ENCODE measurements at regions not wholly inside any gene's neighbourhood (a gene's known extent, or its start where the extent isn't known, plus 50 kb on each side); places are given as distances from the start of the nearest gene placed in this dataset.
A peak's percentile ranks its signal among the peaks of the same experiment; 100 is the strongest.
"Not testable (repeated sequence)": the region's sequence is repeated elsewhere in the genome, so short reads cannot be mapped to it uniquely, and the experiment has no call there.

DNA sequence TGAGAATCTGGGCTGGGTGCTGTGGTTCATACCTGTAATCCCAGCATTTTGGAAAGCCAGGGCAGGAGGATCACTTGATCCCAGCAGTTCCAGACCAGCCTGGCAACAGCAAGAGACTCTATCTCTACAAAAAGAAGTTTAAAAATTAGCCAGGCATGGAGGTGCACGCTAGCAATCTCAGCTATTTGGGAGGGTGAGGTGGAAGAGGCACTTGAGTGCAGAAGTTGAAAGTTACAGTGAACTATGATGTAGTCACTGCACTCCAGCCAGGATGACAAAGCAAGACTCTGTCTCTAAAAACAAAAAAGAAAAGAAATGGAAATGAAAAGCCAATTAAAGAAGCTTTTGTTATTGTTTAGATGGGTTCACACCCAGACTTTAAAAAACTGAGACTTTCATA, 131.6 kb upstream of the RASA1 start:
- H3K27ac ChIP-seq (ENCODE audit: low read depth, low read length, severe bottlenecking), result no peak overlapping the region
- peaks cover 6% of the 10 kb centered on the region for H3K4me1 ChIP-seq (ENCODE audit: control insufficient read depth, insufficient read depth, low read length, poor library complexity, severe bottlenecking)
- H3K36me3 ChIP-seq (ENCODE audit: control insufficient read depth, insufficient read depth, low read length), result no peaks in the 10 kb centered on the region
- H3K9me3 ChIP-seq (ENCODE audit: control insufficient read depth, low read length), result no peaks in the 10 kb centered on the region
- 43% methylated on average over 1 of the region's 1 CpG; no CpG with 5 or more reads in 1 of the 2 experiments for WGBS, 2 experiments (ENCODE audit: insufficient coverage in 2 of 2)
- H3K4me3 ChIP-seq (ENCODE audit: extremely low read depth, insufficient read depth, low read length, poor library complexity, severe bottlenecking), result no peak overlapping the region

DNA sequence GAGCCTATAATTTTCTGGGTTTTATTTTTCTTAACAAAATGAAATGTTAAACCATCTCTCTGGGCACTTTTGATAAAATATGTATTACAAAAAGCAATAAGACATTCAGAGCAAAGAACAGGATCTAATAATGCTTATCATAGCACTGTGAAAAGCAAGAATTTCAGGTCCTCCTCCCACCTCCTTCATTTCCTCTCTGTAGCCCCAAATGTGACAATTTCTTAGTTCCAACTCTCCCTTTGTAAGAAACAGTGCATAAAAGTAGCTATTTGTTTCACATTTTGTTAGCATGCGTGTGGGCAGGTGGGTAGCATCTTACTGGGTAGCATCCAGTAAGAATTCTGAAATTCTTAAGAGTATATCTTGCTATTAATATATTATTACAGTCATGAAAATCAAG, 130.9 kb upstream of the RASA1 start:
- Histone ChIP-seq H3K27ac (ENCODE audit: low read depth, low read length, severe bottlenecking) (no peak overlapping the region), H3K4me3 (ENCODE audit: extremely low read depth, insufficient read depth, low read length, poor library complexity, severe bottlenecking) (no peak overlapping the region), H3K4me1 (ENCODE audit: control insufficient read depth, insufficient read depth, low read length, poor library complexity, severe bottlenecking) (peaks cover 6% of the 10 kb centered on the region), H3K36me3 (ENCODE audit: control insufficient read depth, insufficient read depth, low read length) (no peaks in the 10 kb centered on the region), H3K9me3 (ENCODE audit: control insufficient read depth, low read length) (no peaks in the 10 kb centered on the region)
- WGBS, 2 experiments (ENCODE audit: insufficient coverage in 2 of 2), result no CpG with 5 or more reads among the region's 1 CpG

DNA sequence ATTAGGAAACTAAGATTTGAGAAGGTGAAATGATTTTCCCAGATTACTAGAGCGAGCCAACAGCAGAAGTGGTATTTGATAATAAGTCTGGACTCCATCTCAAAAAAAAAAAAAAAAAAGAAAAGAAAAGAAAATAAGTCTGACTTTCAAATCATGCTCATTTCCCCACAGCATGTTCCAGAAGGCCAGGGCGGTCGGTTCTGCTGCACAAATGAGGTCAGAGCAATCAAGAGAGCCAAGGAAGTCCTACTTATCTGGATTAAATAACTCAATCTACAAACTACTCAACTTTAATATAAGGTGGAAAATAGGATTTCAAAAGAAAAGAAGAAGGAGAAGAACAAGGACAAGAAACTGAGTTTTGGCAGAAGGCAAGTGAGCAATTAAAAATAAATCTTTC, 130.4 kb upstream of the RASA1 start:
- H3K4me3 ChIP-seq (ENCODE audit: extremely low read depth, insufficient read depth, low read length, poor library complexity, severe bottlenecking), result no peak overlapping the region
- H3K27ac ChIP-seq (ENCODE audit: low read depth, low read length, severe bottlenecking), result no peak overlapping the region
- H3K36me3 ChIP-seq (ENCODE audit: control insufficient read depth, insufficient read depth, low read length), result no peaks in the 10 kb centered on the region
- H3K9me3 ChIP-seq (ENCODE audit: control insufficient read depth, low read length), result no peaks in the 10 kb centered on the region
- H3K4me1 ChIP-seq (ENCODE audit: control insufficient read depth, insufficient read depth, low read length, poor library complexity, severe bottlenecking), result peaks cover 6% of the 10 kb centered on the region
- no CpG with 5 or more reads among the region's 3 CpGs for WGBS, 2 experiments (ENCODE audit: insufficient coverage in 2 of 2)

DNA sequence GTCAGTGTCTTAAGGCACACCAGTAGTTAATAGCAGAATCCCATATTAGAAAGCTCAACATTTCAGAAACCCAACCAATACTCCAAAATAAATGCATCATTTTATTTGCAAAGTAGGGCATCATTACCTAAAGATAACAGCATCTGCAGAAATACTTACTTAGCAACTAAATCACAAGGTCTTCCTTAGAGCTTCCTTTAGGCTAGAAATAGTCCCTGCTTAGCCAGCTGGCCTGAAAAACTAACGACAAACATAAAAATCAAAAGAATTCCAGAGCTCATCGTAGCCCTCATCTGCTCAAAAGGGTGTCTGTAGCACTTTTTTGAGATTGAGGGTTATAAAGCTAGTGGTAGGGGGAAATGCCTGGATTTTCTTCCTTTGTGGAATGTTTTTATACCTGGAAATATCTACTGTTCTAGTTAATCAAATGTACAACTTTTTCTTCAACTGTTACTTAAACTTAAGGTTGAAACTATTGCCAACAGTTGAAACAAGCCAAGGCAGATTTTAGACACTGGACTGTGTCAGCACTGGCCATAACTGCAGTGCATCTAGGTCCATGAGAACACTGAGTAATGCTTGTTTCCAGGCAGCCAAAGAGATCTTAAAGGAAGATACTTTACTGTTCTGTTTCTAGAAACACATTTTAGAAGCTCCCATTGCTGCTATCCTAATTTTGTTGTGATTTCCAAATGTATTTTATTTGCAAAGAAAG, 129.4 kb upstream of the RASA1 start:
- no peak overlapping the region for H3K4me3 ChIP-seq (ENCODE audit: extremely low read depth, insufficient read depth, low read length, poor library complexity, severe bottlenecking)
- WGBS, 2 experiments (ENCODE audit: insufficient coverage in 2 of 2), result 93% methylated on average over 2 of the region's 2 CpGs; no CpG with 5 or more reads in 1 of the 2 experiments
- H3K36me3 ChIP-seq (ENCODE audit: control insufficient read depth, insufficient read depth, low read length), result no peaks in the 10 kb centered on the region
- peaks cover 6% of the 10 kb centered on the region for H3K4me1 ChIP-seq (ENCODE audit: control insufficient read depth, insufficient read depth, low read length, poor library complexity, severe bottlenecking)
- H3K27ac ChIP-seq (ENCODE audit: low read depth, low read length, severe bottlenecking), result no peak overlapping the region
- no peaks in the 10 kb centered on the region for H3K9me3 ChIP-seq (ENCODE audit: control insufficient read depth, low read length)

DNA sequence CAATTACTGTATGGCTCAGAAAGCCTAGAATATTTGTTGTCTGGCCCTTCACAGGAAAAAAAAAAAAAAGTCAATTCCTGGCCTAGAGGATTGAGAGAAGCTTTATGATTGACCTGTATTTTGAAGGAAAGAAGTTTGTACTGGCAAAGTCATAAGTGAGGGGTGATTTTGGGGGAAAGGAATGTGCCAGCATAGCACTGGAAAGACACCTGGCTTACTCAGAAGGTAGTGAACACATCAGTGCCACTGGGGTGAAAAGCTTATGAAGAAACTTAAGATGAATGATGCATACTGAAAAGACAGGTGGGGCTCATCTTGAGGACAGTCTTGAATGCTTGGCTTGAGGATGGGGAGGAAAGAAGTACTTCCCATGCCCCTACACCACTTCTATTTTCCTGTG, 127.9 kb upstream of the RASA1 start:
- Histone ChIP-seq H3K36me3 (ENCODE audit: control insufficient read depth, insufficient read depth, low read length) (no peaks in the 10 kb centered on the region), H3K27ac (ENCODE audit: low read depth, low read length, severe bottlenecking) (no peak overlapping the region), H3K4me3 (ENCODE audit: extremely low read depth, insufficient read depth, low read length, poor library complexity, severe bottlenecking) (no peak overlapping the region), H3K4me1 (ENCODE audit: control insufficient read depth, insufficient read depth, low read length, poor library complexity, severe bottlenecking) (peaks cover 6% of the 10 kb centered on the region), H3K9me3 (ENCODE audit: control insufficient read depth, low read length) (no peaks in the 10 kb centered on the region)

DNA sequence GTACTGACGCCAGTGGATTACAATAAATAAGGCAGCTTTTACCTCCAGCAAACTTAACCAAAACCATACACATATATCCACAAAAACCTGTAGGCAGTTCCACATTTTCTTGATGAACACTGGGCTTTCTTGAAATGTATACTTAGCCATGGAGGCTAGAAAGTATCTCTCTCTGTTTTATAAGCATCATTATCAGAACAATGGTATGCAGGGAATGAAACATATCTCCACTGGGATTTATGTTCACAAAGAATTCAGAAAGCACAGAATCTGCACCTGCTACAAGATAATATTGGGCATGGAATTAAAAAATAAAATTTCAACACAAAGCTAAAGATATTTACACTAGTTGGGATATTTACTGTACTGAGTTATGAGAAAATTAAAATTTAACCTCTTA, 126.1 kb upstream of the RASA1 start:
- Histone ChIP-seq H3K4me1 (ENCODE audit: control insufficient read depth, insufficient read depth, low read length, poor library complexity, severe bottlenecking) (peaks cover 13% of the 10 kb centered on the region), H3K36me3 (ENCODE audit: control insufficient read depth, insufficient read depth, low read length) (no peaks in the 10 kb centered on the region), H3K4me3 (ENCODE audit: extremely low read depth, insufficient read depth, low read length, poor library complexity, severe bottlenecking) (no peak overlapping the region), H3K9me3 (ENCODE audit: control insufficient read depth, low read length) (no peaks in the 10 kb centered on the region), H3K27ac (ENCODE audit: low read depth, low read length, severe bottlenecking) (no peak overlapping the region)
- 100% methylated on average over 1 of the region's 1 CpG for WGBS, 2 experiments (ENCODE audit: insufficient coverage in 2 of 2)

DNA sequence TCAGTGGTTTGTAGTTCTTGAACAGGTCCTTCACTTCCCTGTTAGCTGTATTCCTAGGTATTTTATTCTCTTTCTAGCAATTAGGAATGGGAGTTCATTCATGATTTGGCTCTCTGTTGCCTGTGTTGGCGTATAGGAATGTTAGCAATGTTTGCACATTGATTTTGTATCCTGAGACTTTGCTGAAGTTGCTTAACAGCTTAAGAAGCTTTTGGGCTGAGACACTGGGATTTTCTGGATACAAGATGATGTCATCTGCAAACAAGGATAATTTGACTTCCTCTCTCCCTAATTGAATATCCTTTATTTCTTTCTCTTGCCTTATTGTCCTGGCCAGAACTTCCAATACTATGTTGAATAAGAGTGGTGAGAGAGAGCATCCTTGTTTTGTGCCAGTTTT, 121.8 kb upstream of the RASA1 start:
- H3K36me3 ChIP-seq (ENCODE audit: control insufficient read depth, insufficient read depth, low read length); H3K4me3 ChIP-seq (ENCODE audit: extremely low read depth, insufficient read depth, low read length, poor library complexity, severe bottlenecking); H3K9me3 ChIP-seq (ENCODE audit: control insufficient read depth, low read length); H3K27ac ChIP-seq (ENCODE audit: low read depth, low read length, severe bottlenecking): not testable (repeated sequence)
- WGBS, 2 experiments (ENCODE audit: insufficient coverage in 2 of 2), result no CpG with 5 or more reads among the region's 1 CpG
- peaks cover 24% of the 10 kb centered on the region for H3K4me1 ChIP-seq (ENCODE audit: control insufficient read depth, insufficient read depth, low read length, poor library complexity, severe bottlenecking)

DNA sequence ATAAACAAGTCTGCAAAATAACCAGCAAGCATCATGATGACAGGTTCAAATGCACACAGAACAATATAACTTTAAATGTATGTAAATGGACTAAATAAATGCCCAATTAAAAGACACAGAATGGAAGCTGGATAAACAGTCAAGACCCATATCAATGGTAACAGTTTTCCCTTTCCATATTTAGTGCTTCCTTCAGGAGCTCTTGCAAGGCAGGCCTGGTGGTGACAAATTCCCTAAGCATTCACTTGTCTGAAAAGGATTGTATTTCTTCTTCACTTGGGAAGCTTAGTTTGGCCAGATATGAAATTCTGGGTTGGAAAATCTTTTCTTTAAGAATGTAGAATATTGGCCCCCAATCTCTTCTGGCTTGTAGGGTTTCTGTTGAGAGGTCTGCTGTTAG, 120.2 kb upstream of the RASA1 start:
- Histone ChIP-seq H3K4me3 (ENCODE audit: extremely low read depth, insufficient read depth, low read length, poor library complexity, severe bottlenecking) (no peak overlapping the region), H3K27ac (ENCODE audit: low read depth, low read length, severe bottlenecking) (no peak overlapping the region), H3K4me1 (ENCODE audit: control insufficient read depth, insufficient read depth, low read length, poor library complexity, severe bottlenecking) (peaks cover 34% of the 10 kb centered on the region), H3K36me3 (ENCODE audit: control insufficient read depth, insufficient read depth, low read length) (no peaks in the 10 kb centered on the region), H3K9me3 (ENCODE audit: control insufficient read depth, low read length) (no peaks in the 10 kb centered on the region)

DNA sequence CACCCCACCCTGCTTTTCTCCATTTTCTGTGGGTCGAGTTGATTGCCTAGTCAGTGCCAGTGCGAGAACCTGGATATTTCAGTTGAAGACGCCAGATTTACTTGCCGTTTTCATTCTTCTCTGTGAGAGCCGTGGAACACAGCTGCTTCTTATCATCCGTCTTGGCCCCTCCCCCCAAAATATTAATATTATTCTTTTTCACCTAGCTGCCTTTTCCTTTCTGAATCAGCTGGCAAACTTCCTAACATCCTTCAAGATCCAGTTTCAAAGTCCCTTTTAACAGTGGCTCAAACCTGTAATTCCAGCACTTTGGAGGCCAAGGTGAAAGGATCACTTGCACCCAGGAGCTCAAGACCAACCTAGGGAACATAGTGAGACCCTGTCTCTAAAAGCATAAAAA, 117.1 kb upstream of the RASA1 start:
- WGBS, 2 experiments (ENCODE audit: insufficient coverage in 2 of 2), result 90 to 97% methylated on average over 6 of the region's 6 CpGs
- Histone ChIP-seq H3K4me1 (ENCODE audit: control insufficient read depth, insufficient read depth, low read length, poor library complexity, severe bottlenecking) (peaks cover 41% of the 10 kb centered on the region), H3K36me3 (ENCODE audit: control insufficient read depth, insufficient read depth, low read length) (no peaks in the 10 kb centered on the region), H3K9me3 (ENCODE audit: control insufficient read depth, low read length) (no peaks in the 10 kb centered on the region), H3K27ac (ENCODE audit: low read depth, low read length, severe bottlenecking) (no peak overlapping the region), H3K4me3 (ENCODE audit: extremely low read depth, insufficient read depth, low read length, poor library complexity, severe bottlenecking) (no peak overlapping the region)

DNA sequence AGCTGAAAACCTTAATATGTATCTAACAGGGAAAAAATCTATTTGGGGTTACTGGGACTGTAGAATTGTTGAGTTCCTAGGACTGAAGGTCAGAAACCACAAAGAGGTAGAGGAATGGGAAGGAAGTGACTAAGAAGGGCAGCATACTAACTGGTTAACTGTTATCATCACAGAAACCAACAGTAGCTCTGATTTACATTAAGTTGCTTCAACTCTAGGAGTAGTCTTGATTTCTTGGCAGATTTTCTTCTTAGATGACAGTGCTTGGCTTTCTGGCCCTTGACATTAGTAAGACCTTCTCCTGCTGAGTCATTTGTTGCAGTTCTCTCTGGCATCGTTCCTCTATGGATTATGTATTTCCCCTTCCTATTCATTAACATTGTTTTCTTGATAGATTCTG, 116.1 kb upstream of the RASA1 start:
- no CpG with 5 or more reads among the region's 1 CpG for WGBS, 2 experiments (ENCODE audit: insufficient coverage in 2 of 2)
- H3K9me3 ChIP-seq (ENCODE audit: control insufficient read depth, low read length), result no peaks in the 10 kb centered on the region
- peak overlapping the region; percentile 65 for H3K27ac ChIP-seq (ENCODE audit: low read depth, low read length, severe bottlenecking)
- H3K4me1 ChIP-seq (ENCODE audit: control insufficient read depth, insufficient read depth, low read length, poor library complexity, severe bottlenecking), result peaks cover 34% of the 10 kb centered on the region
- no peaks in the 10 kb centered on the region for H3K36me3 ChIP-seq (ENCODE audit: control insufficient read depth, insufficient read depth, low read length)
- H3K4me3 ChIP-seq (ENCODE audit: extremely low read depth, insufficient read depth, low read length, poor library complexity, severe bottlenecking), result no peak overlapping the region

DNA sequence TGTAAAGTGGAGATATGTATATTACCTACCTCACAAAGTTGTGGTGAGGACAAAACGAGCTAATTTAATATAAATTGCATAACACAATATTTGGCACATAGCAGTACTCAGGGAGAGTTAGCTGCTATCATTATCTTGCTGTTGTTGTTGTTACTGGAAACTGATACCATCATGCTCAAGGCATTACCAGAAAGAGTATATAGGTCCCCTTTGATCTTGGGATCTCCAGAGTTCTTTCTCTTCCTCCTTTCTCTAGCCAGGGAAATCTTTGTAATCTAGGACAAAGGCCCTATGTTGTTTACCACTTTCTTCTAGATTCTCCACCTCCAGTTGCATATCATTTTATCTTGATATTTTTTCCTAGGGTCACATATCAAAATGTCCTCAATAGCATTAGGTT, 114.8 kb upstream of the RASA1 start:
- H3K27ac ChIP-seq (ENCODE audit: low read depth, low read length, severe bottlenecking), result peak overlapping the region; percentile 30
- peaks cover 25% of the 10 kb centered on the region for H3K4me1 ChIP-seq (ENCODE audit: control insufficient read depth, insufficient read depth, low read length, poor library complexity, severe bottlenecking)
- H3K4me3 ChIP-seq (ENCODE audit: extremely low read depth, insufficient read depth, low read length, poor library complexity, severe bottlenecking), result no peak overlapping the region
- H3K36me3 ChIP-seq (ENCODE audit: control insufficient read depth, insufficient read depth, low read length), result no peaks in the 10 kb centered on the region
- WGBS, 2 experiments (ENCODE audit: insufficient coverage in 2 of 2), result no CpG with 5 or more reads among the region's 1 CpG
- no peaks in the 10 kb centered on the region for H3K9me3 ChIP-seq (ENCODE audit: control insufficient read depth, low read length)

Data from mesodermal cell (in vitro differentiated cells).